HG03439 (cell line): ENCODE measurements at regions not wholly inside any gene's neighbourhood (a gene's known extent, or its start where the extent isn't known, plus 50 kb on each side); places are given as distances from the start of the nearest gene placed in this dataset.
"Not testable (repeated sequence)": the region's sequence is repeated elsewhere in the genome, so short reads cannot be mapped to it uniquely, and the experiment has no call there.

Experiments used
- ATAC-seq: cut with Tn5 transposase; IDR thresholded peaks from one replicate; pipeline ENCODE4 v1.9.1; 2021; ENCODE audit warnings: mild to moderate bottlenecking, moderate library complexity; ENCODE audit not compliant: unreplicated experiment

- no peak for ATAC-seq
Observed at GRCh38 chr18:42305869-42306593, 351.0 kb downstream of the PIK3C3 start.

- ATAC-seq, result no peak
Observed at GRCh38 chr18:42306594-42306980, 351.6 kb downstream of the PIK3C3 start.

GRCh38 chr18:42310956-42311355 is 355.9 kb downstream of the PIK3C3 start:
- no peak for ATAC-seq

GRCh38 chr18:42326752-42327151 is 371.7 kb downstream of the PIK3C3 start:
- no peak for ATAC-seq

- no peak for ATAC-seq
Observed at GRCh38 chr18:42328931-42329330, 373.9 kb downstream of the PIK3C3 start.

DNA sequence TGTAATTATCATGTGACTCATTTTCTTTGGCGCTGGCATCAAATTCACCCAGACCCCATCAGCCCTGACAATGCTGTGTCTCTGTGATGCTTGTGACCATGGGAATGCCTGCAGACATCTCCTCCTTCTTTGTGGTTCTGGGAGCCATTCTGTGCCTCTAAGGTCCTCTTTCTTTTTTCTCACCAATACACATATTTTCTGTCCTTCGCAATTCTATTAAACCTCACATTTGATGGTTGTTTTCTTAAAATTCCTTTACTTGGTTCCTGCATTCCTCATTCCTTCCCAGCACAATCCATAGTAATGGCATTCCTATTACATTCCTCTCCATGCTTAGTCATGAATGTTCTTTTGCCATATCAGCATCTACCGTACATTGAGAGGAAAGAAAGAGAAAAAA is 375.3 kb downstream of the PIK3C3 start:
- no peak for ATAC-seq

DNA sequence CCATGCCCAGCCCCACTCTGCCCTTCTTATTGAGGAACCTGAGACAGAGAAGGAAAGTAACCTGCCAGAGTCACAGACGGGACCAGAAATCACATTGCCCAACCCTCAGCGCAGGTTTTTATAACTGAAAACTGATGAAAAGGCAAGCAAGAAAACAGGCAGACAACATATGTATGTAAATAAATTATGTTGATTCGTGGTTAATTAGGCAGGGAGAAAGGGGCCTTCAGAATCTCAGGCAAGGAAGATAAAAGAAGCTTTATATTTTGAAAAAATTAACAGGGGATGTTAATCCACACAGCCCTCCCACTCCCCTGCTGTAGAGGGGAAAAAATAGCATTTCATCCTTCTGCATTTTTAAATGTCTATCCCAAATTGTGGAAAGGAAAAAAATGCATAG is 378.5 kb downstream of the PIK3C3 start:
- no peak for ATAC-seq

- no peak for ATAC-seq
Observed at GRCh38 chr18:42334931-42335330, 379.9 kb downstream of the PIK3C3 start.

GRCh38 chr18:42336139-42336538 is 381.1 kb downstream of the PIK3C3 start:
- ATAC-seq, result no peak

GRCh38 chr18:42337337-42337736 is 382.3 kb downstream of the PIK3C3 start:
- not testable (repeated sequence) for ATAC-seq

DNA sequence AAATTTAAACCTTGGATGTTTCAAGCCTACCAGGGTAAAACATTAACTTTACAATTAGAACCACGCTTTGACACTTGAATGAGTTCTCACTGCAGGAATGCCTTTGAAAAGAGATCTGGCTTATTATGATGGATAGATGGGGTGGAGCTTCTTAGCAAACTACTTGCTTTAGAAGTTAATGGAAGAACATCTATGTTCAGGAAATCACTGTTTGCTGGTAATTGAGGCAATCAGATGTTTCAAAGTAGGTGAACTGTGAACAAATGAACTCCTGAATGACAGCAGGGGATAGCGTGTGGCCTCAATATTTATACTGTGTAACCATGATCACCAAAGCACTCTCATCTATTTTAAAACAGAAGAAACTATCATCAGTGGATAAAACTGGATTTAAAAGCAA is 383.6 kb downstream of the PIK3C3 start:
- no peak for ATAC-seq

DNA sequence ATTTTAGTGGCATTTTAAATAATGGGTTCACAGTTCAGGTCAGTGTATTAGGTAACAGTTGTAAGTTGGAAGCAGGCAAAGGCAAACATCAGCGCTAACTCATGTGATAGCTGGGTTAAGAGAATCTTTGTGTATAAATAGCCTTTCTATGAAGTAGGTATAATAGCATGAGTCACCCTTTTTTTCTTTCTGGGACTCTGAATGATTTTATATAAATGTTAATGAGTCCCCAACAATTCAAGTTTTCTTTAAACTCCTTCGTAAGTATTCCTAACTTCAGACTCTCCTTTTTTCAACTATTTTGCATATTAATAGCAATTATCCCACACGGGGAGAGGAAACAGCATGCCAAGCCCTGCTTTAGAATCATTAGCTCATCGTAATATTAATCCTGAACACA is 384.3 kb downstream of the PIK3C3 start:
- ATAC-seq, result no peak

DNA sequence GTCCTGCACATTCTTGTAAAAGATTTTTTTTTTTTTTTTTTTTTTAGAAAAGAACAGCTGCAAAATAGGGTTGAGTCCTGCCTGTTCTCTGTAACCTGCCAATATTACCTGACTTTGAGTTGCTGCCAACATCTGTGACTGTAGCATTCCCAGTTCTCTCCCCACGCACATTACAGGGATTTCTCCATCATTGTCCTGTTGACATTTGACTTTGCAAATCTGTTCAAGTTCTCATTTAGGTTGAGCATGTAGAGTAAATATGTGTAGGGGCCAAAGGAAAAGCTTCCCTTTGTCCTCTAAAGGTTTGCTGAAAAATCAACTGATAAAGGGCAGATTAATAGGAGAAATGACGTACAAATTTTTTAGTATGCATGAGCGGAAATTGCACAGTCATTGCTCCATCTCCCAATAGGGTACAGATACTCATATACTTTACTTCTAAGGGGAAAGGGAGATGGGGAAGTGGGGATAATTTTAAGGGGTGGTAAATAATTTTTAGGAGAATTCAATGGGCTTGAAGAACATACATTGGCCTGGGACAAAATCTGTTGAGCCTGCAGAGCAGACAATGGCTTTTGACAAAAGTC is 385.5 kb downstream of the PIK3C3 start:
- ATAC-seq, result no peak

DNA sequence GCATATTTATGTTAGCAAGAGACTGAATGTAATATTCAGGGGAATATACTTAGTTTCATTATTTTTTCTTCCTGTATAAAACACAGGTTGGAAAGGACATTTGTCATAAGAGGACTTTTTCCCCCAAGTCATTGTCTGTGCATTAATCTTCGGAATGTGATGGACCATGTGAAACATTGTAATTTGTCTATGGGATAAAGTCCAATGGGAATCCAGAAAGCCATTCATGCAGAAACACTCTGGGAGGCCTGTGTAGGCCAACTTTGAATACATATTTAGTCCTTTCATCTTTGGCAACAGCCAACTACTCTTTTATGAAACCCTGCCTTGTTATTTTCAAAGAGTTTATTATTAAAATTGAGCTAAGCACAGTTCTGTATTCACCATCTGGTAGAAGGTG is 386.4 kb downstream of the PIK3C3 start:
- ATAC-seq, result no peak

DNA sequence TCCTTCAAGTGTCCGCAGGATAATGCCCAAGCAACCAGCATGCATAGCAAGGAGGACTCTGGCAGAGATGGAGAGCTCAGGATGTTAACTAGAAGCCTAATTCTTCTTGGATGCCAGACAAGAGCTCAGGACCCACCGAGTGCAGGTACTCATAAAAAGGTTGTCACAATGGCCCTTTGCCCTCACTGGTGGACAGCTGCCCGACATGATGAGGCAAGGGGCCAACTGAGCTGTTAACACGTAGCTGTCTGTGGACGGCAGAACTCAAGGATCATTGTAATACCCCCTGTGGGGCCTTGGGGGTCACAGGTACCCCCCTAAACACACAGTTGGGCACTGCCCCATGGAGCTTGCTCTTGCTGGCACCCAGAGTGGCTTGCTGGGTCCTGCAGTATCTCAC is 393.7 kb downstream of the PIK3C3 start:
- no peak for ATAC-seq

DNA sequence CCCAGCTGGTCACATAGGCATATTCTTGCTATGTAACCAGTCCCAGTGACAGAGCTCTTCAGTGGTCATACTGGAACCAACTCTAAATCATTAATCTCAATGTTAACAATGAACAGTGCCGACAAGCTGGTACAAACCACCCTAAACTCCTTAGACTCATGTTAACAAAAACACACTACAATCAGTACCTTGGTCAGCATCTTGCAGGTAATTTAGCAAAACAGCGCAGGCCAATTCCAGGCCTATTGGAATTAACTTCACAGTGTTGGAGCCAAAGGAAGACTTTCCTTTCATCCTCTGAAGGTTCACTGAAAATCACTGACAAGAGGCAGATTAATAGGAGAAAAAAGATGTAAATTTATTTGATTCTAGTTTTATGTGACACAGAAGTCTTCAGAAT is 396.4 kb downstream of the PIK3C3 start:
- ATAC-seq, result no peak

- no peak for ATAC-seq
Observed at GRCh38 chr18:42360716-42361115, 405.7 kb downstream of the PIK3C3 start.

DNA sequence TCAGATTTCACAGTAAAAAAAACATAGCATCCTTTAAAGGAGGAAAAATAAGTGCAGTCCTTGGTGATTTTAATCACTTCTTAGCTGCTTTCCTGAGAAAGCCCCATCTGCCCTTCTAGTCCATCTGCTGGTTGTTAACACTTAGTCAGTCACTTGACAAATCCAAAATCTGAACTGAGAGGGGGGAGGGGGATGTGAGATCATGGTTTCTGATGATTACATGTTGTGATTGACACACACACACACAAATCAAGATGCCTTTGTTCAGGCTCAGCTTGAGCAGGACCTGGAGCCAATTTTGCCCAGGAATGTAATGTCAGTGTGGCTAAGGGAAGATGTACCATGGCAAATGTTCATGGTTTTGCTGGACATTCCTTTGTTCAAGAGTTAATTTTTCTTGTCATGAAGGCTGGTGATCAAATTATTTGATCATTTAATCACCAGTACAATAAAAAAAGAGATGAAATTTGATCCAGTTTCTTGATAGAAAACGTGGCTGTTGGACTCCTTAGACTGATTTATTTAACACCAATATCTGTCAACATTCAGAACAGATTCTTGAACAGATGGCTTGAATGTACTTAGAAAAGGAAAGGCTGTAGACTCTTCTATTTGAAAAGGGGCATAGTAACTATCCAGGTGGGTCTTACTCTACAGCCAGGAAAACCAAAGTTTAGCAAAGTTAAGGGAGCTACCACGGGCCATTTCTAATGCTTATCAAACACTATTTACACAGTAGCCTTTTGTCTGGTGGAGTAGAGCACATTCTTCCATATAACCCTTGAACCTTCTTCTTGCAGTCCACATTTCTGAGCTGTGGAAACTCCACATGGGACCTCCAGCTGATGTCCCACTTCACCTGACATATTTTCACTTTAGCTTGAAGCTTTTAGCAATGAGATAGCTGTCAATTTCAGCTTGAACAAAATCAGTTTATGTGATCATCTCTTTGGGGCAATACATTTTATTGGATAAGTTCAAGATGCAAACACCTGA is 408.7 kb downstream of the PIK3C3 start:
- no peak for ATAC-seq

GRCh38 chr18:42364766-42365165 is 409.7 kb downstream of the PIK3C3 start:
- no peak for ATAC-seq

DNA sequence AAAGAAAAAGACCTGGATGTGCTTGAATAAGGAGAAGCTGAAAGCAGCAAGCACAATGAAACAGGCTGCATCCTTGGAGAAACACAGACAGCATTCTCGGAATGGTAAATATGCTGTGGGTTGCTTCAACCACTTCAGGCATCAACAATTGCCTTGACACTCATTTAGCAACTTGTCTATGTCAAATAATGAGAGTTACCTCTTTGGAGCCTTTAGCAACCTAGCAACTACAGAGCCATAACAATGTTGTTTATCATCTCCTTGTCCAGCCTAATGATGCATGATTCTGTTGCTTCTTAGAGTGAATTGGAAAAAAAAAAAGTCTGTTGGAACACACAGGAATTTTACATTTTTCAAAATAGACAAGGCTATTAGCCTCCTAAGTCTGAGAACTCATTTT is 410.6 kb downstream of the PIK3C3 start:
- ATAC-seq, result no peak

DNA sequence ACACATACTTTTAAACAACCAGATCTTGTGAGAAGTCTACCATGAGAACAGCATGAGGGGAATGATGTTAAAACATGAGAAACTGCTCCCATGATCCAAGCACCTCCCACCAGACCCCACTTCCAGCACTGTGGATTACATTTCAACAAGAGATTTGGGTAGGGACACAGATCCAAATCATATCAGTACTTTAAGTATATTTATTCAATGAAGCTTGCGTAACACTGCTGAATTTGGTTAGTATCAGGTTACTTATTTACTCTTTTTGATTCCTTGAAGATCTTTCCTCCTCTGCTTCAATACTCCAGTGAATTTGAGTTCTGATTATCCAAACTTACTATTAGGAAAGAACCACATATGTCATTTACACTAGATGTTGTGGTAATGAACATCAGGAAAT is 418.6 kb downstream of the PIK3C3 start:
- no peak for ATAC-seq

DNA sequence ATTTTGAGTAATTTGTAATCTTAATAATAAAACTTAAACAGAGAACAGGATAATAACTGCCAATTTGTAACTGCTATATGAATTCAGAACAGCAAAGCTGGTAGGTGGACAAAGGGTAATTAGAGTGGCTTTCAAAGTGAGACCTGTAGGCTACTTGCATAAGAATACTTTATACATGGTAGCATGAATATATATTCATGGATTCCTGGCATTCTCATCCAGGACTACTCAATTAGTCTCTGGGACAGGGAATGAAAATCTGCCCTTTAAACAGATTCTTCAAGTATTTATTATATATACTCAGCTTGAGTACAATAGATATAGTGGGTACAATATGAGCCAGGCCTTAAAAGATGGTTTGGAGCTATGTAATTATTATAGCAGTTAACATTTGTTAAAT is 419.9 kb downstream of the PIK3C3 start:
- ATAC-seq, result no peak
